ENCODE measurements at regions not wholly inside any gene's neighbourhood (a gene's known extent, or its start where the extent isn't known, plus 50 kb on each side); places are given as distances from the start of the nearest gene placed in this dataset.

DNA sequence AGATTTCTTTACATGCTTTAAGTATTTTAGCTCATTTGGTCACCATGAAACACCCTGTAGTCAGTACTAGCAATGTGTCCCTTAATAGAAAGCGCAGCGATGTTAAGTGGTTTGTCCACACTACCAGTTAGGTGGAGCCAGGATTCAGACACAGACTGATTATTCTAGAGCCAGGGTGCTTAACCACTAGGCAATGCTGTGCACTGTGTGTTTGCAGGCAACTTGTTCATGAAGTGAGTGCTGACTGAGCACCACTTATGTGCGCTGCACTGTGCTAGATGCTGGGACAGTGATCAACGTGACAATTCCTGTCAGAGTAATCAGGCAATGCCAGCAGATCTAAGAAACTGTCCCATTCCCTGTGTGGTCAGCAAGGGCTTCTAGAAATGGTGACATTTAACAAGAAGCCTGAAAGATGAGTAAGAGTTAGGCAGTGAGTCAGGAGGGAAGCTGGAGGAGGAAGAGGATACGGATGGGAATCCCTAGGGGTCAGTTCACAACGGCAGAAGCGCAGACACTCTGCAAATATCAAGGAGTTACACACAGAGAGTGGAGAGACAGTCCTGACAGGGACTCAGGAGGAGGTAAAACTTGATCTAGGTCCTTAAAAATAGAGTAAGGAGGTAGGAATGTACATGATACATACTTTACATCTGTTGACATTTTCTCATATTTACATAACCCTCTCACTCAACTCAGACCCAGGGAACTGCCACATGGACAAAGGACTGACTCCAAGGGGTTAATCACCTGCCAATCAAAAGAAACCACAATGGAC, 69.7 kb upstream of the EGR2 start:
- peak; percentile 65 for FAIRE-seq
- peak; percentile 32 for DNase-seq (ENCODE audit: insufficient read length, low spot score)

- FAIRE-seq: no peak
Observed at GRCh38 chr10:62880162-62880561, 64.0 kb upstream of the EGR2 start.

DNA sequence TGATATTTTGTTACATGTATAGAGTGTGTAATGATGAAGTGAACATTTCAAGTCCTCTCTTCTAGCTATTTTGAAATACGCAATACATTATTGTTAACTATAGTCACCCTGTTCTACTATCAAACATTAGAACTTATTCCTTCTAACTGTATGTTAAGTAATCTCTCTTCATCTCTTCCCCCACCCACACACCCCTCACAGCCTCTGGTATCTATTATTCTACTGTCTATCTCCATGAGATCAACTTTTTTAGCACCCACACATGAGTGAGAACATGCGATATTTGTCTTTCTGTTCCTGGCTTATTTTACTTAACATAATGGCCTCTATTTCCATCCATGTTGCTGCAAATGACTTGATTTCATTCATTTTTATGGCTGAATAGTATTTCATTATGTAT, 57.7 kb upstream of the EGR2 start:
- no peak for DNase-seq (ENCODE audit: insufficient read length, low spot score)
- no peak for FAIRE-seq

More at GRCh38 chr10:62880162-62880561, 64.0 kb upstream of the EGR2 start:
- DNase-seq (ENCODE audit: insufficient read length, low spot score): no peak

DNA sequence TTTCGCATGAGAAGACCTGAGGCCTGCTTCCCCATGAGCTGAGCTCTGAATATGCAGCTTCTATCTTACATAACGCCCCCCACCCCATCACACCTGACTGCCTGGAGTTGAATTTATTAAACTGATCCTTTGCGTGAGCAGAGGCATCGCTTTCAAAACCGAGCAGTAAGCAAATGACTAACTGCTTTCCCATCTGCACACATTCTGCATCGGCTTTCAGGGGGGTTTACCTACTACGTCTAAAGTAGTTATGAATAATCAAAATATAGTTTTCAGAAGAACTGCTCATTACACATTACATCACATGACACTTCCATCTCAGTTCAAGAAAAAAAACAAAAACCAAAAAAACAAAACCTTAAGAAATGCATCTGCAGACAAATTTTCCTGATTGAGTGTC, 54.7 kb upstream of the EGR2 start:
- no peak for DNase-seq (ENCODE audit: insufficient read length, low spot score)
- no peak for FAIRE-seq

DNA sequence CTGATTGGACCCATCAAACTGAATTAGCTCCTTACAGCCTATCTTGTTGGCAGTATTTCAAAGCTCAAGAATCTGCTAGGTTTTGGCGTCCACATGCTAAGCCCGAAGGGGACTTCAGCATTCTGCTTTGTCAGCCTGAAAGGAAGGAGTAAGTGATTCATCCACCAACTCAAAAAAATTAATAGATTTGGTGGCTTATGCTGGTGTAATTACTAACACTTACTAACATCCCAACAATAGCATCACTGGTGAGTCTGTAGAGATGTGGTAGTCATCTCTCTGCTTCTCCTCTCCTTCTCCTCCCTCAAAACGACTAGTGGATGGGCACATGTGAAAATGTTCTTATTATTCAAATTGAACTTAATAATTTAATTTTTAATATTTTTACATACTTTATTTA, 53.8 kb upstream of the EGR2 start:
- no peak for DNase-seq (ENCODE audit: insufficient read length, low spot score)
- no peak for FAIRE-seq

- no peak for FAIRE-seq
- no peak for DNase-seq (ENCODE audit: insufficient read length, low spot score)
Observed at GRCh38 chr10:62866941-62867340, 50.8 kb upstream of the EGR2 start.

GRCh38 chr10:62866451-62866850, 50.3 kb upstream of the EGR2 start:
- FAIRE-seq: no peak
- DNase-seq (ENCODE audit: insufficient read length, low spot score): no peak
